ENCODE measurements at regions not wholly inside any gene's neighbourhood (a gene's known extent, or its start where the extent isn't known, plus 50 kb on each side); places are given as distances from the start of the nearest gene placed in this dataset.

GRCh38 chr3:148373961-148374360, 323.7 kb upstream of the AGTR1 start:
- no peak for TF ChIP-seq USF1 (IDR thresholded peaks at IDR 0.05)
- TF ChIP-seq EP300 (IDR thresholded peaks at IDR 0.05; ENCODE audit: borderline replicate concordance), result no peak
- no peak for TF ChIP-seq YY1 (IDR thresholded peaks at IDR 0.05; ENCODE audit: low read depth)
- no peak for TF ChIP-seq CREB1 (IDR thresholded peaks at IDR 0.05; ENCODE audit: low read depth)
- TF ChIP-seq MAX (IDR thresholded peaks at IDR 0.05), result no peak
- TF ChIP-seq EGR1 (IDR thresholded peaks at IDR 0.05), result no peak
- TF ChIP-seq REST (IDR thresholded peaks at IDR 0.05; ENCODE audit: low read depth), result no peak
